Hypothalamus (tissue), 51 donors: ENCODE measurements at regions not wholly inside any gene's neighbourhood (a gene's known extent, or its start where the extent isn't known, plus 50 kb on each side); places are given as distances from the start of the nearest gene placed in this dataset.
A peak's percentile ranks its signal among the peaks of the same experiment; 100 is the strongest.

Experiments
- DNase-seq, 51 donors: peaks; one replicate each; lab custom pipeline; 2025; lab: John Stamatoyannopoulos, UW

DNA sequence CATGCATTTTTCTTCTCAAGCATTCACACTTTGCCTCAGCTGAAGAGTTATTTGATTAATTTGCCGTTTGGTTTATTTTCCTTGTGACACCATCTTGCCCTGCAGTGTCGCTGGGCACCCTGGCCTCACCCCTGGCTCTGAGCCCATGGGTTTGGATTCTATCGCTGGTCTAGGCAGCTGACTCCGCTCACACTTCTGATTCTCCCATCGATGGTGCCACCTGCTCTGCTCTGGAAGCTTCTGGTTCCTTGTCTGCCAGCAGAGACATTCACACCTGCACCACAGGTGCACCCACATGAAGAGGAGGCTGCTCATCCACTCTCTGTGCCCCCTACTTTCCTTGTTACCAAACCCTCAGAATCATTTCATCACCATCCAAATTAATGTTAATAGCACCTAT, 291.6 kb upstream of the CDH4 start:
- DNase-seq = no peak

- DNase-seq = no peak
Measured at GRCh38 chr20:60961551-60961950, 290.5 kb upstream of the CDH4 start.

DNA sequence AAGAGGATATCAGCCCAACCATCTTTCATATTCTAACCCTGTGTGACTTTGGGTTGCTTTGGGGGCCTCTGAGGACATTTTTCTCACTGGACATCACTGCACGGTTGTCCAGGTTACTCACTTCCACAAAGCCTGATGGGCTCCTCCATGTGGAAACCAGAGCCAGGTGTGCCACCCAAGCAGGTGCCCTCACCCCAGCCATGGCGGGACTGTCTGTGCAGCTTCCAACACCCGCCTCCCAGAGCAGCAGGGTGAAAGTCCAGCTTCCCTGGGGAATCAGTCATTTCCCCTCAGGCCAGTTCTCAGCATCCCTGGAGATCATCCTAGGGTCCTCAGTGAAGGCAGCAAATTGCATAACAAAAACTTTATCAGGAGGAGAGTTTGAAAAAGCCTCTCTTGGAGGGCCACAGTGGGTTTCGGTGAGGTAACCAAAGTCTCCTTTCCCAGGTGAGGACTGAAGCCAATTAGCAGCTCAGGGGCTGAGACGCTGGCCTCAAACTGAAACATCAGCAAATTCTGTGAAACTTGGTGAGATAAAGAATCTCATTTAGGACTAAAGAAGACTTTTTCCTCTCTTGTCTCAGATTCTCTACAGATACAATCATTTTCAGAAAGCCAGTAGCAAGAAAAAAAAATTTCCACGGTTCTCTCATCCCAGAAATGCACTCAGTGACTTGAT, 289.6 kb upstream of the CDH4 start:
- DNase-seq = no peak

GRCh38 chr20:60963146-60963545, 288.9 kb upstream of the CDH4 start:
- DNase-seq = no peak

- no peak for DNase-seq
Measured at GRCh38 chr20:60964911-60965310, 287.1 kb upstream of the CDH4 start.

- no peak for DNase-seq
Measured at GRCh38 chr20:60966031-60966430, 286.0 kb upstream of the CDH4 start.

DNA sequence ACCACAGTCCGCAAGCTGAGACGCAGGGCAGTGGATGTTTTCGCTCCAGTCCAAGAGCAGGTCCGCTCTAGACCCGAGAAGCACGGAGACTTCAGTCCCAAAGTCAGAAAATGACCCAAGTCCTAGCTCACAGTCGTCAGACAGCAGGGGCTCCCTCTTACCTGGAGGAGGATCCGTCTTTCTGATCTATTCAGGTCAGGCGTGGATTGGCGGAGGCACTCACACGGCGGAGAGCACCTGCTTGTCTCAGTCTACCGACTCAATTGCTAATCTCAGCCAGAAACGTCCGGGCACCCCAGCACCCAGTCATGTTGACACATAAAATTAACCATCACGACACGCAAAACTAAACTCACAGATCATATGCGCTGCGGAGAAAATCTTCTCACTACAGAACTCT, 285.3 kb upstream of the CDH4 start:
- DNase-seq = no peak

- no peak for DNase-seq
Measured at GRCh38 chr20:60967431-60968316, 284.4 kb upstream of the CDH4 start.

DNA sequence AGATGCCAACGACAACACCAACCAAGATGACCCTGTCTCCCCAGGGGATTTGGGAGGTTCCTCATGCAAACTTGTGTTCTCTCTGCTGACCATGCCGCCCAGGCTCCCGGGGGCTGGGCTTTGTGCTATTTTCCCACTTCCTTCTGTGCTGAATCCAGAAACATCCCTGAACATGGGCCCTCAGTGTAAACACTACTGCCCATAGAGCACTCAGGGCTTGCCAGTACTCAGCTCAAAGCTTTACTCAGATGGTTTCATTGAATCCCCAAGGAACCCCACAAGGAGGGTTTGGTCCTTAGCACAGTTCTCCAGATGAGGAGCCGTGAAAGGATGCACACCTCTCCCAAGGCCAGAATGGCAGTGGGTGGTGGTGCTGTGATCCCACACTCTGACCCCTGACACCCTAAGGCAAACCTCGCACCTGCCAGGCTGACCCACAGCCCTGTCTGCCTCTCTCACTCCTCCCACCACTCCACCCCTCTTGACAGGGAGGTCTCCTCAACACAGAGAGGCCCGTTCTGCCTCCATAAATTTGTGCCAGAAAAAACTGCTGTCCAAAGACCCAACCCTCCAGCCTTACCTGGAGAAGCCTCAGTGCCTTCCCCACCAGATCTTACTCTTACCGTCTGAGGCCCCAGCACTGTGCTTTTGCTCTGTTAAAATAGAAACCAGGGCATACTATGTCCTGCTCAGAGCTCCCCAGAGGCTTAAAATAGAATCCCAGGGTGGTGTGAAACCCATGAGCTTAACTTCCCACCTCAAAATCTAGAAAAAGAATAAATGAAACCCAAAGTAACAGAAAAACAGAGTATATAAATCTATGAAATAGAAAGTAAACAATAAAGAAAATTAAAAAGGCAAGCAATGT, 283.0 kb upstream of the CDH4 start:
- DNase-seq = no peak

- no peak for DNase-seq
Measured at GRCh38 chr20:60970601-60971000, 281.5 kb upstream of the CDH4 start.

DNA sequence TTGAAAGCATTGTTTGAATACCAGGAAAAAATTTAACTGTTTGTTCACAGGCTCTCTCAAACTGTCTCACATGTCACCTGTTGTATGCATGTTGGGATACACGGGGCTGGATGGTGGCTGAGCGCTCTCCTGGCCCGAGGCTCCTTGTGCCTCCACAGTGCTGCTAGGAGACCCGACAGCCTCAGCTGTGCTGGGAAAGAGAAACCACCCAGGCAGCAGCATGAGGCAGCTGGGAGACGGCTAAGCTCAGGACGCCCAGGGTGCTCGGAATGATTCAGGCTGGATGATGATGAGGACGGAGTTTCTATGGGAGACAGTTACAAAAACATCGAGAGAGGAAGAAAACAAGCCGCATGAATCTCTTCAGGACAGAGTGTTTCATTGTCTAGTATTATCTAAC, 278.0 kb upstream of the CDH4 start:
- no peak for DNase-seq

DNA sequence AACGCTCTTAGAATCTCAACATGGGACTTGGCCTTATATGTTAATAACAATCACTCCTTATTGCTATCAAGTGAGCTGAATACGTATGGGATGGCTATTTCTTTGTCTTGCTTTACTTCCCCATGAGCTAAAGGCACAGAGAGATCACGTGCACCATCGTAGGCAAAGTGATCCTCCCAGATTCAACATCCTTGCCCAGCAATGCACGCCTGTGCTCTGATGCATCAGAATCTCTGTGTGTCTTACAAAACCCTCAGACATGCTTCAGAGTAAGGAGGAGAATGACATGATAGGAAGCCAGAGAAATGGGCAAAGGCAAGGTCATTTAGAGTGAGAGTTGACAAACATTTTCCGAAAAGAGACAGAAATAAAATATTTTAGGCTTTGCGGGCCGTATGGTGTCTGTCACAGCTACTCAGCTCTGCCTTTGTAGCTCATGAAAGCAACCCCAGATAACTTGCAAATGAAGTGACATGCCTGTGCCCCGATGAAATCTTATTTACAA, 277.6 kb upstream of the CDH4 start:
- no peak for DNase-seq

- no peak for DNase-seq
Measured at GRCh38 chr20:60976139-60976538, 275.9 kb upstream of the CDH4 start.

GRCh38 chr20:60976913-60977312, 275.1 kb upstream of the CDH4 start:
- no peak for DNase-seq

DNA sequence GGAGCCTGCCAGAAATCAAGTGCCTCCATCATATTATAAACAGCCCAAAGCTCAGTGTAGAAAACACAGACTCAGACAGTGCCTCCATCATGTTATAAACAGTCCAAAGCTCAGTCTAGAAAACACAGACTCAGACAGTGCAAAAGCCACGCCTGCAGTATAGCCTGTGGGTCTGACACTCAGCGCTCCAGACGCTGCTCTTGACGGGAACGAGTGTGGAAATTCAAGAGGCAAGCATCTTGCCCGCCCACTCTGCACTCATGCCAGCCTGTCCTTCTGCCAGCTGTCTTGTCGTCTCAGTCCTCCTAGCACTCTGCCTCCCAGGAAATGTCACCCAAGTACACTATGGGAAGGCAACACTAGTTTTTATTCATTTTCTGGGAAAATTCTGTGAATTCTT, 274.2 kb upstream of the CDH4 start:
- peak in 4 of 51 donors; percentile 17 to 40 (median 18) for DNase-seq

DNA sequence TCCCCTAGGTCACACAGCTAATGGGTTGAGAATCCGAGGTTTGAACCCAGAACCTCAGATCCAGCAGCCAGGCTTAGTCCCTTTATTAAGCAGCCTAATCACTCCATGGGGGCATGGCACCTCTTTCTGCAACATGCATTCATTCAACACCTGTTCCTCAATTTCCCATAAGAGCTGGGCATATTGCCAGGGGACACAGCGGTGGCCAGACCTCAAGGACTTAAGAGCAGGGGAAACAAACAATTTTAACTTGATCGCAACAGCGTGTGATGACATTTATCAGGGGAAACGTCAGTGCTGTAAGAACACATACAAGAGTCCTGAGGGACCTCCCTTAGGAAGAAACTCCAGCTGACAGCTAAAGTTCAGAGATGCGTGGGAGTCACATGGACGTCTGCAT, 267.4 kb upstream of the CDH4 start:
- DNase-seq = no peak

DNA sequence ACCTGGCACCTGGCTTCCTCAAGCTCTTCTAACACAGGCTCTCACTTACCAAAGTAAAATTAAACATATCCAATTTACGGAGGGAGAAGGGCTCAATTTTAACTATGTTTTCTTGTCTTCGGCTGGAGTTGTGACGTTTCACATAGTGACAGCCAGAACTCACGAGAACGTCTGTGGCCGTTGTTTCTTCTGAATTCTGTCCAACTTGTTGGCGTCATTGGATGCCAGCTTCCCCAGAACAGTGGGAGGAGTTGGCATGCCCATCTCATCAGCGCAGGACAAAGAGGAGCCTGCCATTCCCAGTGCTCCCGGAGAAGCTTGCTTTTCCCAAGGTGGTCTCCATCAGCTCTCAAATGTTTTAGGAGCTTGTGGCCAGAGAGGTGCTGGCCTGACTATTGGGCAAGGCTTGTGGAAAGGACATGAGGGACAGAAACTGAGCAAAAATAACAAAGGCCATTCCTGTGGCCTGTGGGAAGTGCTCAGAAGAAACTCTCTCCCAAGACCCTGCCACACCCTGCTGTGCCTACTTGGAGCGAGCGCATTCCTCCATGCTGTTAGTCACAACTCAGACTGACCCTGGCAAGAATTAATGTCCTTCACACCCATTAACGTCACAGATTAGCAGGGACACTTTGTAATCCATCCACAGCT, 265.4 kb upstream of the CDH4 start:
- DNase-seq = no peak

DNA sequence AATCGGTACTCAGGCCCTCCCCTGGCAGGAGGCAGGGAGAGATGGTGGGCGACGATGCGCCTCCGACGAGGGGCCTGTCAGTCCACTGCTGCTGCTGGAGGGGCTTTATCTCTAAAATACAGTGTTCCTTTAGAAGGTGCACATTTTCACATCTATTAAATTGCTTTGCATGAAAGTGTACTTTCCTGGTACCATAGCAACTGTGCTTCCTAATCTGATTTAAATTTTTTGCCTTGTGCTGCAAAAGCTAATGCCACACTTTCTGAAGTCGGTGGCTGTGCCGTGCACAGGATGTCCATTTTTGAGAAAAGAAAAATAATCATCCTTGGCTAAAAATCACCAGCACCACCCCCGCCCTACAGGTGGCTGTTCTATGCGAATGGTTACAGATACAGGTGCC, 262.0 kb upstream of the CDH4 start:
- peak in 1 of 51 donors; percentile 33 for DNase-seq

DNA sequence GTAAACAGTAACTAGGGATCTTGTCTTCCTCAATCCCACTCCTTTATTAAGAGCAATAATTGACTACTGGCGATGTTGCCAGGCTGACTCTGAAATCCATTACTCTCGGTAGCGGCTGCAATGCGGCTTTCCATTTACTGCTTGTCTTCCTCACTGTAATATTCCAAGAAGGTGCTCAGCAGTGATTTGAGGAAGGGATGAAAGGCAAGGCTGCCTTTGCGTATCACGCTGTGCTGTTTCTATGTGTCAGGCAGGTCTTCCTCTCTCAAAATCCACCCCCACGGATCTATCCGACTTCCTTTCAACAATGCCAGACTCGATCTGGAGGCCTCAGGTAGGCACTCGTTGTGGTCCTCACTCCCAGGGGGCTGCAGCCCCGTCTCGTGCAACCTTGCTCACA, 261.4 kb upstream of the CDH4 start:
- peak in 1 of 51 donors; percentile 38 for DNase-seq

DNA sequence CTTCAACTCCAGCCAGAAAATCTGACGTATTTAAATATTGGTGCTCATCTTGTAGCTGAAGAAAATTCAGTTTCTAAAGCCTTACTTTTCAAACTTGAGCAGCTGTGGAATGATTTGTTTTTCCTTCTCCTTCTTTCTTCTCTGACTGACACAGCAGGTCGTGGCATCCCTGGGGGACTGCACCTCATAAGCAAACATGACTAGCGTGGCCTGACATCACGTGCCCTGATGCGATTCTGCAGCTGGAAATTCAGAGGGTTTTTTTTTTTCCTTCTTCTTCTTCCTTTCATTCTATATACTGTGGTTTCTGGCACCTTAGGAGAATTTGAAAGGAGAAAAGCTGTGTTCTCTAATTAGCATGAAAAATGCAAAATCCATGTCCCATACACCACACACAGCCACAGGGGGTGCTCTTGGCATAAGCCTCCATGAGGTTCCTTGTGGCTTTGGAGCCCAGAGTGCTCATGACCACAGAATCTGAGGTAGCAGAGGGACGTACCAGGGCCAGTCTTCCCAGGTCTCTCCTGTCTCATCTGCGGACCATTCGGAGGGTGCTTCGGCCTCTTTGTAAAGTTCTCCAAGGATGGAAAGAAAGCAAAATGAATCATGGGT, 258.5 kb upstream of the CDH4 start:
- DNase-seq = no peak
